Heart left ventricle (tissue), 13 donors: ENCODE measurements at regions not wholly inside any gene's neighbourhood (a gene's known extent, or its start where the extent isn't known, plus 50 kb on each side); places are given as distances from the start of the nearest gene placed in this dataset.

Experiments
- CTCF ChIP-seq, 12 donors: fragments of 200-600 bp; sonication (generic) in 4 of 12; IDR thresholded peaks; one replicate each; pipeline versions ENCODE4 v1.5.0 to v1.8.0; 2018 to 2022; ENCODE audit warnings: antibody characterized with exemption in 12 of 12, mild to moderate bottlenecking in 5 of 12
- POLR2A ChIP-seq, 2 donors: fragments of 450-650 bp; IDR thresholded peaks; one replicate each; pipeline ENCODE4 v1.6.1; 2017; ENCODE audit warnings: antibody characterized with exemption in 2 of 2, mild to moderate bottlenecking in 2 of 2, moderate library complexity in 2 of 2
- donor health status: ischemic (EF 13 %, LVEDD 7.1; RV severe dilation, severe dysfunction).
- donor health status: DM: no; HTN: yes; CAD: no.
- donor health status: DM: no; HTN: no; CAD: no.
- donor health status: ischemic (EF 25% LVEDD 6.9; RV normal size, moderate dysfunction).
- donor health status: ischemic (EF 25% LVEDD 5.7; RV mildly dilated, moderate dysfunction).
- donor health status: ischemic (EF 35%, LVEDD 5.7; RV mildly dilated, moderate dysfunction).
- donor health status: nonischemic (EF 11% LVEDD 7.7; RV severe dilation, severe dysfunction).
- donor health status: DM: yes; HTN: yes; CAD: no.
- donor health status: PGD.
- donor health status: ischemic (EF 29% LVEDD 5.4; RV normal size, mild dysfunction).
- donor health status: nonischemic (EF 23%, LVEDD 6.1; RV moderate dilation, normal function).

- TF ChIP-seq CTCF (IDR thresholded peaks at IDR 0.05) (no peak), POLR2A (IDR thresholded peaks at IDR 0.05) (no peak)
Measured at GRCh38 chr10:30748152-30748973, 118.8 kb upstream of the LYZL2 start.
